HG03108 (cell line): ENCODE measurements at regions not wholly inside any gene's neighbourhood (a gene's known extent, or its start where the extent isn't known, plus 50 kb on each side); places are given as distances from the start of the nearest gene placed in this dataset.
"Not testable (repeated sequence)": the region's sequence is repeated elsewhere in the genome, so short reads cannot be mapped to it uniquely, and the experiment has no call there.

ENCODE experiments used
- ATAC-seq: cut with Tn5 transposase; IDR thresholded peaks from one replicate; pipeline ENCODE4 v1.9.1; 2021; ENCODE audit warnings: moderate library complexity; ENCODE audit not compliant: unreplicated experiment

DNA sequence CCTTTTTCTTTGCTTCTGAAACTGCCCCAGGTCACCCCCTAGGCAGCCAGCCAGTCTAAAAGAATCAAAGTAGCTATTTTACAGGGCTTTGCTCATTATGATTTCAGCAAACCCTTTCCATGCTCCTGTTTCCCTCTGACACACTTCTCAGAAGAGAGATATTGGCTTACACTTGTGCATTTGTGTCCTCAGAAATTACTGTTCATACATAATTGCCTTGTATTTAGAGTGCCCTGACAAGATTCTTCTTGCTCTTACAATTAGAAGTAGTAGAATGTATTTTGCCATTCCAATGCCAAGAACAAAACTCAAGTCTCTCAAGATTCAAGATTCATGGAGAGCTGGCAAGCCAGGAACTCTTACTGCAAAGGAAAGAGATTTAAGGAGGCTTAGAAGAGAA, 531.0 kb upstream of the ZFP42 start:
- ATAC-seq: no peak

DNA sequence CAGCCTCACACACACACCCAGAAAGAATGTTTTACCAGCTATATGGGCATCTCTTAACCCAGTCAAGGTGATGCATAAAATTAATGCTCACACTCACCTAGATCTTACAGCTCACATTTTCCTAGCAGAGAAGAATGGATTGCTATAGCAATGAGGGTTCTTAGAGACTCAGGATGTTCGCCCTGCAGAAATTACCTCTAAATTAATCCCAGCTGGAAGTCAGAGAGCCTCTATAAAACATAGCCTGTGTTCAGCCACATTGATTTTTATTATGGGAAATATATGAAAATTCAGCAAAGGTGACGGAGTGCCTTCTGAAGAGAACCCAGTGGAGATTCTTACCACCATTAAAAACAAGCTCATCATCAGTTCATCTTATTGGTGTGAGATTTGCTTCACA, 528.3 kb upstream of the ZFP42 start:
- ATAC-seq: no peak

DNA sequence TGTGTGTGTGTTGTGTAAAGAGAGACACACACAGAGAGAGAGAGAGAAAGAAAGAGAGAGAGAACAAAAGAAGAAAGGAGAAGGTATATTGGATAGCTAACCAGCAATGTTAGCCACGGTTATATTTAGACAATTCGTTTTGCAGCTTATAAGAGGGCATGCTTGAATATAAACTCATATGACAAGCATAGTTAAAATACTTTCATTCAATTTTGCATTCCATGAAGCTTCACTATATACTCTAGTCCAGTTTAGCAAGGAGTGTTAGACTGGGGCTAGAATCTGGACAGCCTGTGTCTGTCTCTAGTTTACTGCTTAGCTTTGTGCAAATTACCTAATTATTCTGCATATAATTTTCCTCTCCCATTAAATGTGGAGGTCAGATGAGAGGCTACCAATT, 525.9 kb upstream of the ZFP42 start:
- no peak for ATAC-seq

DNA sequence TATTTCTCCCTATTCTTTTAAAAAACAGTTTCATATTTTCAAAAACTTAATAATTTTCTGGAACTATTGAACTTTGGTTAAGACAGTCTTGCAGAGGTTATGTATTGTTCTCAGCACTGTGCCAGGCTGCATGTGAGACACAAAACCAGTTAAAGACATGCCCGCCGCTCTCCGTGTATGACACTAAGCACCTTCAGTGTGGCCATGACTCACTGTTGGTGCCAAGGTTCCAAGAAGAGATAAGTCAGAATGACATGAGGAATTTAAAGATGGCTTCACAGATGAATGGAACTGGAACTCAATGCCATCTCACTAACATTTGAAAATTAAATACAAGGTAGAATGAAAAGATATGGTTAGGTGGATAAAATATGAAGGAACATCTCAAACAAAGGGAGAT, 525.5 kb upstream of the ZFP42 start:
- no peak for ATAC-seq

DNA sequence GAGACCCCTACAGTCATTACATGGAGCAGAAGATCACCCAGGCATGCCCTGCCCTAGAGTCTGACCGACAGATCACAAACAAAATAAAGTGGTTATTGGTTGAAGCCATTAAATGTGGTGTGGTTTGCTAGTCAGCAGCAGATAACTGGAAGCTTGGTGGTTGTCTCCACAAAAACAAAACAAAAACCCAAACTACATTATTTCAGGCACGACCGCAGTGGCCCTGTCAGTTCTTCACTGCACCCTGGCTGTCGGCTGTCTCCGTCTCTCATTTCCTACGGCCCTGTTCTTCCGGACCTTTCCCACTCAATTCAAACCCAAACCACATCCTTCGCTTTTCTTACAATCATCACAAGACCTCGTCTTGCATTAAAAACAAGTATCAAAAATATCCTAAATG, 521.3 kb upstream of the ZFP42 start:
- no peak for ATAC-seq

DNA sequence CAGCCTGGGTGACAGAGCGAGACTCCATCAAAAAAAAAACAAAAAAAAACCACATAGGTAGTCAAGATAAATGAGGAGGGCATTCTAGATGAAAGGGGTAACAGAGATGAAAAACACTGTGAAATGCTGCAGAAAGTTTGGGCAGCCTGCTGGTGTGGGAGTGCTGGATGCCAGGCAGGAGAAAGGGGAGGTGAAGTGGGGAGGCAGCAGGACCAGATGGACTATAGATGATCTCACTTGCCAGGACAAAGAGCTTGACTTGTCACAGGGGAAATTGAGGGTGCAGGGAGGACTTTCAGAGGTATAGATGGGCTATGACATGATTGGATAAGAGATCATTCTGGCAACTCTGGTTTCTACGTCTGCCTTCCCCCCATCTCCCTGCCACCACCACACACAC, 519.7 kb upstream of the ZFP42 start:
- ATAC-seq: no peak

DNA sequence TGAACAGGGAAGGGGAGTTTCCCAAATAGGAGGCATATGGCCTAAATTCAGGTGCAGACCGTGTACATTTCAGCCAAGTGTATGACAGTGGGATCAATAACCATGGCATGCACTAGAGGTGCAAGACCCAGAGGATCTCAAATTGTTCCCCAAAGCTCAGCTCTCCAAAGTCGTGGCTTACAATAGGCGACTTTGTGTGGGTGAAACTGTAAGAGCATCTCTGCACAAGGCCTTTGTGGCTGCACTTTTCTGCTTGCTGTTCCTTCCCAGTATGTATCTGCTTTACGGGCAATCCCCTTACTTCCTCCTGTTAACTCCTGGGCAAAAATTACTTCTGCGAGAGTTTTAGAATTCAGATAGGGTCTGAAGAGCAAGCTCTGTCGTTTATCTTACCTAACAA, 518.3 kb upstream of the ZFP42 start:
- ATAC-seq: no peak

DNA sequence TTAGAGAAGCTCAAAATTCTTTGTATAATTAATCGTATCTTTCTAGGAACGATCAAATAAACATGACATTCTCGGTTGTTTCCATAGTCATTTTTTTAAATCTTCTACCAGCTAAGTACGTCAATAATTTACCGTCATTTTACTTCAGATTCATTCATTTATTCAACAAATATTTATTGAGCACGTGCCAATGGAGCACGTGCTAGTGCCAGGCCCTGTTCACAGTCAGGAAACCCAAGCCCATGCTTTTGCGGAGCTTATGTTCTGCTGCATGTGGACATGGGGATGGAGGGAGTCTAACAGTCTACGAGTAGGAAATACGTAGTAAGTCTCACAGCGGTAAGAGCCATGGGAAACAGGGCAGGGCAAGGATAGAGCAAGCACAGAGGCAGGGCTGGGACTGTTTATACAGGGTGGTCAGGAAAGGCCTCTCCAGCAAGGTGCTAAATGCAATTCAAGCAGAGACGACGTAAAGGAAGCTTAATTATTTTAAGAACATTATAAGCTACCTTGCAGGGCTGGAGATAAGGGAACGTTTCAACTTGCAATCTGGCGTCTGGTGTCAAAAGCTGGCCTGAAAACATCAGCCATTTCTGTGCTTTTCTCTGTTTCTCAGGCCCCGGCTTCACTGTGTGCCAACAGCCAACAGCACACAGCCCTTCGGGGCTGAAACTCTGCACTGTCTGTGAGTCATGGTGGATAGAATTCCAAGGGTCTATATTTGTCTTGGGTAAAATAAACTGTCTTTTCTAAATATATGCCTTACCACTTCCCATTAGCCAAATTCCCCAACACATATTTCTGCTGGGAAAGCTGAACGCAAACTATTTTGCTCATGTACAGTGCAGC, 517.1 kb upstream of the ZFP42 start:
- no peak for ATAC-seq

DNA sequence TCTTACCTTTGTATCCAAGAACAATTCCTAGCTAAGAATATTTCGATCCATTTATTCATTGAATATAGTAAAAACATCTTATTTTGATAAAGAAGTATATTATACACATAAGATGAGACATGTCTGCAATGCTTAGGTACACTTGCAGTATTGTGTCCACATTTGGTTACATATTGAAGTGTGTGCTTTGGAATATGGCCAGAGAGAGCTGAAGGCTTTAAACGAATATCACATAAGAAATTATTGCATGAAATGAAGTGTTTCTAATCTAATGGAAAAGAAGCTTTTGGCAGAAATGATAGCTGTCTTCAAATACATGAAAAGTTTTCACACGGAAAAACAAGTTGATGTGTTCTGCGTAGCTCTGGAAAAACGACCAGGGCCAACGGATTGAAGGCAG, 516.1 kb upstream of the ZFP42 start:
- no peak for ATAC-seq

DNA sequence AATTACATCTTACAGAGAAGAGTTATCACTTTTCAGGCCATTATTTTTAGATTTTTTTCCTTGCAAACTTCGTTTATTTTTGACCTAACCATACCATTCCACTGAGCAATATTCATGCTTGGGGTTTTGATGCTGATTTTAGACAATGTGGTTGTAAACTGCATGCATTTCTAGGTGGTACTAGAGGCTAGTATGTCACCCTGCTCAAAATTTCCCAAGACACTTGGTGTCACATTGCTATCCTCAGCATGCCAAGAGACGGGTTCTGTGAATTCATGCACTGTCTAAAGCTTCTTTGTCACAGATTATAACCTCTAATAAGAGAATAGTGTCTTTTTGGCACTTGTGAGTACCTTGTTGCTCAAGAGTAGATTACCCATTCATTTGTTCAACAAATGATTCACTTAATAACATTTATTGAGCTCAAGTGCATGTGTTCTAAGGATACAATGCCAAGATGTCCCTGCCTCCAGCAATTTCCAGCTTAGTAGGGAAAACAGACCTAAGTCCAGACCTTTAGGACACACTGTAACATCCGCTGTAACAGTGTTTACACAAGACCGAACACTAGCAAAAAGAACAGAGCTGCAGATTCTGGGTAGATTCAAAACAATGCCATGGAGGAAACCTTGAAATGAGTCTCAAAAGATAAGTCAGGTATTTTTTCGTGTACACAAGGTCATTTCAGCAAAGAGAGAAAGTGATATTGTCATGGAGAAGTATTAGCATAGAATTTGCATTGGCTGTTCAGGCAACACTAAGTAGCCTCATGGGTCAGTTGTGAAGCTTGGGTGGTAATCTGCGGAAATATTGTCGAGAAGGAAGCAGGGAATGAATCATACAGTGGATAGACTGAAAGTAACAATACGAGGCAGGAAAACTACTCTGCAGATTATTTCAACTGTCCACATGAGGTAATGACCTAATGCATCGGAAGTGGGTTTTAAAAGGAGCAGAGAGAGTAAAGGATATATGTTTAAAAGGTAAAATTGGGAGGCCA, 515.1 kb upstream of the ZFP42 start:
- ATAC-seq: no peak

DNA sequence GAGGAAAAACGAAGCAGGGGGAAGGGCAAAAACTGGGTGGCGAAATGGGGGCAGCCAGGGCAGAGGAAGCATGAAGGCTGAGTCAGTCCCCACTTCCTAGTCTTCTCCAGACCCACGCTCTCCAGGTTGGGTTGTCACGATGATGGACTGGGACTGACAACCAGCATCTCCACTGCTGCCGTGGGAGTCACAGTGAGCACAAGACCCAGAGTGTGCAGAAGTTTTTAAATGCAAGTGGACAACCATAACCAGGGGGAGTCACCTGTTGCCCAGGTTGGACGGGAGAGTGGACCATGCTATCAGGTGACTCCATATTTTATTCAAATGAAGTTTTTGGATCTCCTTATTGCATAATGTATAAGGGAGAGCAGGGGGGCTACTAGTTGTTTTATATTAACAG, 511.4 kb upstream of the ZFP42 start:
- ATAC-seq: no peak

DNA sequence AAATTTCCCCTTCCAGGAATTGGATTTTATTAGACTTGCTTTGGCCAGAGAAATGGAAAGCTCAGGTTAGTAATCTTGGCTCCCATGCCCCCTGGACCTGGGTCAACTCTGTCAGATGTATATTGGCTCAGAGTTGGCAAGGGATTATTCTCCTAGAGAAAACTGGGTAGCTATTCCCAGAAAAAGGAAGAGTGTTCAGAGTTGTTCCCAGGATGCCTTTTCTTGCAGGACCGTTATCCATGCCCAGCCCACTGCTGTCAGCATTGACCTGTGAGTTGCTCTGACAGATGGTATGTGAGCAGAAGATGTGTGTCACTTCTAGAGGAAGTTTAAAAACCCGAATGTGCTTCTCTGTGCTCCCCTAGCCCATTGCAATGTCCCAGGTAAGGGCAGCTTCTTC, 509.9 kb upstream of the ZFP42 start:
- ATAC-seq: no peak

DNA sequence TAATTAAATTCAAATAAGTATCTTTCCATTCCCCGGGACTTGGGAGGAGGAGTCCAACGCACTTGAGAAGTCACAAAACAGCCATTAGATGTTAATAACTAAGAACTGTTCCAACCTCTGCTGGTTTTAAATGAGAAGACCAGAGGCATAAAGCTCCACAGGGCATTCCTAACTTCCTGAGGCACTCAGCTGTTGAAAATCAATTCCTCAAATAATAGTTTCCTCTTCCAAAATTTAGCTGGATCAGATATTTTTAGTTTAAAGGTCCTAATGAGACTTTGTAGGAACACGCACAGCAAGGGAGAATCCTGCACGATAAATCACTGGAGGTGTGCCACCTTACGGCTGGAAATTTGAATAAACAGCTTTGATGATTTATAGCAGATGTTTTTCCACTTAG, 504.3 kb upstream of the ZFP42 start:
- ATAC-seq: no peak

DNA sequence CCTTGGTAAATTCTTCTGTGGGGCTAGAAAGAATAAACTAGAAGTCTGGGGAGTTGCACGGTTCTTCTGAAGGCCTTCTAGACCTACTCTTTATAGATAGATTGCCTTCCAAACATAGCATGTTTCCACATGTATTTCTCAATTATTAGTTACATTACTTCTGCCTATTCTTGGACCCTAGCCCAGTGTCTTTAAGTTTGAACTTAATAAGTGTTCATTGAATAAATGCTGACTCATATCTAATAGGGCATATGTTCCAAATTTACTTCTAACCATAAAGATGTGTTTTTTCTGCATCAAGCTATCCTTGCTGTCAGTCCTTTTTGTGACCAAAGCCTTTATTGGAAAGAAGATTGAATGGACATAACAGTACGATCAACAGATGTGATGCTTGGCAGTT, 503.6 kb upstream of the ZFP42 start:
- no peak for ATAC-seq

DNA sequence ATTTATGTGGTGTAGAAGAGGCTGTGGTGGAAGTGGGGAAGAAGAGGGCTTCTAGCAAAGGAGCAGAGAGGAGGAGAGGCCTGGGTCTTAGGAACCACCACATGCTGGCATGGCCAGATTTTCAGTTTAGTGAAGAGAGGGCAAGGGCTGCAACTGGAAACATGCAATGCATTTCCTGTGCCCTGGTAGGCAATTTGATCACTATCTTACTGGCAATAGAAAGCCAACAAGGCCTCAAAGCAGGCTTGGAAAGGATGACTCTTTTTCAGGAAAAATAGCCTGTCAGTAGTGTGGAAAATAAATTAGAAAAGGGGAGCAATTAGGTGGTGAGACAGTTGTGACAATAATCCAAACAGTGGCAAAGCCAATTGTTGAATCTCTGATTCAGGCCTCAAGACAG, 501.9 kb upstream of the ZFP42 start:
- ATAC-seq: no peak

DNA sequence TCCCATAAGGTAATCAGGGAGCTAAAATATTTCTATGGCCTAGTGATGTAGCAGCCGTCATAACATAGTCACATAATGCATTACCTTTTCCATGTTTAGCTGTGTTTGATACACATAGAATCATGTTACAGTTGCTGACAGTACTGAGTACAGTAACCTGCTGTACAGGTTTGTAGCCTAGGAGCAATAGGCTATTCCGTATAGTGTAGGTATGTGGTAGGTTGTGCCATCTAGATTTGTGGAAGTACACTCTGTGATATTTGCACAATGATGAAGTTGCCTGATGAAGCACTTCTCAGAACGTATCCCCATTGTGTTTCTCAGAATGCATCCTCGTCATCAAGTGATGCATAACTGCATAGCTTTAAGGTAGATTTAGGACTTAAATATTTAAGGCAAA, 495.6 kb upstream of the ZFP42 start:
- no peak for ATAC-seq

DNA sequence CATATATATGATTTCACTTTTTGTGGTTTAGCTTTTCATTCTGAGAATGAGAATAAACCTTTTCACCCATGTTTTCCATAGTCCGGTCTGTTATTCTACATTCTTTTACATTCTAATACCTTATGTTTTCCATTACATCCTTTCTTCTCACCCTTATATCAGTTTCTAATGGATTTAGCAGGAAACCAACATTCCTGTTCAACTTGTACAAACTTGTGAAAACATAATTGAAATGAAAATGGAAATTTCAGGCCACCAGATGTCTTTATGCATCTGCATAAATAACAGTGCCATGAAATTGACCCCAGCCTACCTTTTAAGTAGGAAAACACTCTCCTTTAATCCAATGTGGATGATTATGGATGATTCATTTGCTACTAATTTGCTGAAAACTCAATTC, 494.8 kb upstream of the ZFP42 start:
- no peak for ATAC-seq

DNA sequence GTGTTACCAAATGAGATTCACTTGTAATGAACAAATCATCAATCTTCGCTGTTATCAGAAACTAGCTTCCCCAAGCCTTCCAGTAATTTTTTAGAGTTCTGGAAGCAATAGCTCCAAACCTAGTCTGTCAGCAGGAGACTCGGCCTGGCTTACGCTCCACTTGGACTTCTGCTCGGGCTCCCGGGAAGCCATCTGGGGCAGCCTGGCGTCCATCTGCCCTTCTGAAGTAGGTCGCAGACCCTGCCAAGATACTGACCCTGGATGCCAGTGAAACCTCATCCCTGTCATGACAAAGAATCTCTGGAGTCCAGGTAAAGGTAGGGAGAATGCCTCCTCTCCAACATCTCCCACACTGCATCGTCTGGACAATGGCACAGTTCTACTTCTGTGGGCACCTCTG, 493.8 kb upstream of the ZFP42 start:
- ATAC-seq: no peak

DNA sequence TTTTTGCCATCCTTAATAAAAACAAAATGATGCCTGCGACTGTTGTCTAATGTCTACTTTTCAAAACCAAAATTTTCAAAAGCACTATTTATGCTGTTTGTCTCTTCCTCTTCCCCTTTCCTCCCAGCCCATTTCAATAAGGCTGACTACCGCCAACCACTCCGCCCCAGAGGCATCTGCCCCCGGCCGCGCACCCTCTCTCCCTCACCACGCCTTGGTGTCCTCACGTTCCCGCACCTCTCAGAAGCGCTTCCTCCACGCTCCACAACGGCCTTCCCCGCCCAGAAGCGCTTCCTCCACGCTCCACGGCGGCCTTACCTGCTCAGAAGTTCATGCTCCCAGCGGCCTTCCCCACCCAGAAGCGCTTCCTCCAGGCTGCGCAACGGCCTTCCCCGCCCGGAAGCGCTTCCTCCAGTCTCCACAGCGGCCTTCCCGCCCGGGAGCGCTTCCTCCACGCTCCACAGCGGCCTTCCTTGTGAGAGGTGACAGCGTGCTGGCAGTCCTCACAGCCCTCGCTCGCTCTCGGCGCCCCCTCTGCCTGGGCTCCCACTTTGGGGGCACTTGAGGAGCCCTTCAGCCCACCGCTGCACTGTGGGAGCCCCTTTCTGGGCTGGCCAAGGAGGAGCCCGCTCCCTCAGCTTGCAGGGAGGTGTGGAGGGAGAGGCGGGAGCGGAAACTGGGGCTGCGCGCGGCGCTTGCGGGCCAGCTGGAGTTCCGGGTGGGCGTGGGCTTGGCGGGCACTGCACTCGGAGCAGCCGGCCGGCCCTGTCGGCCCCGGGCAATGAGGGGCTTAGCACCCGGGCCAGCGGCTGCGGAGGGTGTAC, 490.4 kb upstream of the ZFP42 start:
- no peak for ATAC-seq

DNA sequence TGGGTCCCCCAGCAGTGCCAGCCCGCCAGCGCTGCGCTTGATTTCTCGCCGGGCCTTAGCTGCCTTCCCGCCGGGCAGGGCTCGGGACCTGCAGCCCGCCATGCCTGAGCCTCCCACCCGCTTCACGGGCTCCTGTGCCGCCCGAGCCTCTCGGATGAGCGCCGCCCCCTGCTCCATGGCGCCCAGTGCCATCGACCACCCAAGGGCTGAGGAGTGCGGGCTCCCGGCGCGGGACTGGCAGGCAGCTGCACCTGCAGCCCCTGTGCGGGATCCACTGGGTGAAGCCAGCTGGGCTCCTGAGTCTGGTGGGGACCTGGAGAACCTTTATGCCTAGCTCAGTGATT, 489.8 kb upstream of the ZFP42 start:
- not testable (repeated sequence) for ATAC-seq

DNA sequence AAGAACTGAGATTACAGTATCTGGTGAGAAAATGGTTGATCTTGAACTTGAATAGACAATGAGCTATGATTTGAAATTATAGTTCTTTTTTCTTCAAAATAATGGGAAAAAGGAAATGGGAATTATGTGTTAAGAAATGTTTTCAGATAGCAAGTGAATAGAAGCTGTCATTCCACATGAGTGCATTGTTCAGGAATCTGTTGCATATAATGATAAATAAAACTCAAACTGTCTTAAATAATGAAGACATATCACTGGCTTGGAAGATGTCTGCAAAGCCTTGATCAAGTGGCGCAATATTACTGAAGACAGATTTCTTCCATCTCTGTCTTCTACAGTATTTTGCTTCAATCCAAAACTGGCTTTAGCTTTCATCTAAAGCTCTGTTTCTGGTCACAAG, 479.3 kb upstream of the ZFP42 start:
- no peak for ATAC-seq
